ENCODE measurements at regions not wholly inside any gene's neighbourhood (a gene's known extent, or its start where the extent isn't known, plus 50 kb on each side); places are given as distances from the start of the nearest gene placed in this dataset.

GRCh38 chr6:47379328-47379727 is 69.6 kb upstream of the TNFRSF21 start:
- no peak for TF ChIP-seq CTCF (IDR thresholded peaks at IDR 0.05; ENCODE audit: poor library complexity)
- TF ChIP-seq EZH2 (IDR thresholded peaks at IDR 0.05; ENCODE audit: borderline replicate concordance): no peak

All from hepatocyte (in vitro differentiated cells).